SKM-1 treated with dmso at 0.1 percent for 144 hours (cell line): ENCODE measurements at regions not wholly inside any gene's neighbourhood (a gene's known extent, or its start where the extent isn't known, plus 50 kb on each side); places are given as distances from the start of the nearest gene placed in this dataset.
"Not testable (repeated sequence)": the region's sequence is repeated elsewhere in the genome, so short reads cannot be mapped to it uniquely, and the experiment has no call there.

Experiments used
- DNase-seq: peaks from one replicate; lab custom pipeline; 2025; ENCODE audit not compliant: unreplicated experiment; lab: John Stamatoyannopoulos, UW

DNA sequence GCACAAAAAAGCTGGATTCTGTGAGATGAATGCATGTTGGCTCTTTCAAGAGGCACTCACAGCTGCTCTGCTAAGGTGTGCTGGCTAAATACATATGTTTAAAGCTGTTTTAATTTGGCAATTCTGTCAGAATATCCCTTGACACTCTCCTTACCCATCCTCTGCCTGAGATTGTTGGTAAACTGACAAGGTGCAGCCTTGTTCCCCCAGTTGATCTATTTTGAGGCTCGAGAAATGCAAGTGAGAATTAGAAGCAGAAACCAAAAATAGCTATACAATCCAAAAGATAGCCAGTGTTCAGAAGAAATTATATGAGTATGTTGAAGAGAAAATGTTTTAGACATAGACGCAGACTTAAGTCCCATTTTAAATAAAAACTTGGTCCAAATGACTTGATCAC lies 971.7 kb upstream of the GYPC start:
- no peak for DNase-seq

DNA sequence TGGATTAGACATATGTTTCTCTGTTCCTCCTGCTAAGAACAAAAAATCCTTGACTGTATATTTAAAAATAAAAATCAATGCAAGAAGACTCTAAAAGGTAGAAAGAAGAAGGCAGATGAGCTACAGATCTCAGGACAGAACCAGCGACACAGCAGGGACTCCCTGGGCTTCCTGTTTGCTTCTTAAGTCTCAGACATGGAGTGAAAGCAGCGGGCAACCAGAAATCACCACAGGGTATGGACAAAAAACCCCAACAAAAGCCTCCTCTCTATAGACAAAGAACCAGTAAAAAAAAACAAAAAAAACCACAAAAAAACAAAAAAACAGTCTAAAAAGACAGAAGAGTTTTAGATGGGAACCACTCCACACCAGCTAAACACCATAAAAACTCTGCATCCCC lies 971.0 kb upstream of the GYPC start:
- no peak for DNase-seq

DNA sequence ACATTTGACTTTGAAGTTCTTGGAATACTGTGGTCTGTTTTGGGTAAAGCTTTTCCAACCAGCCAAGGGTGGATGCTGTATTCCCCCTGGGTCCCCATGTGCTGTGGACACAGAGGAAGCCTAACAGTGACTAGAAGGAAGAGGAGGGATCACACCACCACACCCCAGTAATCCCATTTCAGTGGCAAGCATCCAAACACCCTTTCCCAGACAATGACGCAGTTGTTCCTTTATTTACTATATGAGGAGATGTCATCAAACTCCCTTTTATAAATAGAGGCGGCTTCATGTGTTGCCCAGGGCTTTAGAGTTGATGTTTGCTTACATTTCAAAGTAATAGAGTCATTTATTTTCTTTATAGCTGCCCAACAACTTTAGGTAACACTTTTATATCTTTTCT lies 959.4 kb upstream of the GYPC start:
- DNase-seq = no peak

DNA sequence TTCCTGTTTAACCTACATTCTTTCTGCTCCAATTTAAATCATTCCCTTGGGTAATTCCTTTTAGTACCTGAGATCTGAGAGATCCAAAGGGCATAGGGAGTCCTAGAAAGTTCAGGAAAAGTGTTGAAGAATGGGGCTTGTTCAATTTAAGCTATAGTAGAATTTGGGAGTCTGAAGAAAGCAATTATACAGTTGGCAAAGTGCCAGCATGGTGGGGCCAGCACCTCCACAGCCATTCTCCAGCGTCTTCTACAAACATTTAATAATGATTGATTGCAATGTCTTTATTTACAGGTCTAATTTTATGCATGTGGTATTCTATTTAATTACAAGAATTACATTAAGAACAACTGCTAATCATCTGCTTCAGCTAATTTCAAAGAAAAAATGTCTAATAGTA lies 957.7 kb upstream of the GYPC start:
- no peak for DNase-seq

DNA sequence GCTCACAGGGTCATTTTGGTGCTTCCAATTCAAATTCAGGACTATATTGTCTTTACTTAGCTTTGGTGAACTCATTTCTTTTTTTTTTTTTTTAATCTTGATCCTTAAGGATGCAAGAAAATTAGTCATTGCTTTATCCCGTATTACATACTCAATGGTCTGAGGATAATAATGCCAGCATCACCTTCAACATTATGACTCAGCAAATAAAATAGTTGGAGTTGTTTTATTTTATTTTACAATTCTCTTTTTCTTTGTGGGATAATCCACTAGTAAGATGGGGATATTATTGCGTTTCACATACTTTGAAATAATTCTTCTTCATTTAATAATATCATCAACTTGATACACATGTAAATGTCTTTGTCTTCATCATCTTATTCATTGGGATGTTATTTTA lies 954.9 kb upstream of the GYPC start:
- no peak for DNase-seq

DNA sequence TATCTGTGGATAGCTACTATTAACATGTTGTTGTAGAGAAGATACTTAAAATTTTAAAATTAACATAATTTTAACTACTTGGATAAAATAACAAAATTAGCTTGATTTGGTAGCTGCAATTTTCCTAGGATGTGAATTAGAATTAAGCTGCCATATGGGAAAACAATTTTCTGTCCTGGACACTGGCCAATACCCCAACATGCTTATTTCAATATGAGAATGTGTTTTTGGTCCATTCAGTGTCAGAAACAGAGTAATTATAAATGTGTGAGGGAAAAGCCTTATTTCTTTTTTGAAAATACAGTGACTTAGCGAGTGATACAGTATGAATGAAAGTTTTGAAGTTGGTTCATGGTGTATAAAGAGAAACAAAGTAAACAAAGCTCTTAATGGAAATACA lies 948.3 kb upstream of the GYPC start:
- no peak for DNase-seq

DNA sequence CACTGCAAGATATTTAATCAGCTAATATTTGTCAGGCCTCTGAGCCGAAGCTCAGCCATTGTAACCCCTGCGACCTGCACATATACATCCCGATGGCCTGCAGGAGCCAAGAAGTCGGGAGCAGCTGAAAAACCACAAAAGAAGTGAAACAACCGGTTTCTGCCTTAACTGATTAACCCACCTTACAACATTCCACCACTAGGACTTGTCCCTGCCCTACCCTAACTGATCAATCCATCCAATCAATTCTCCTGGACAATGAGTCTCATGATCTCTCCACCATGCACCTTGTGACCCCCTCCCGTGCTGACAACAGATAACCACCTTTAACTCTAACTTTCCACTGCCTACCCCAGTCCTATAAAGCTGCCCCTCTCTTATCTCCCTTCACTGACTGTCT lies 945.4 kb upstream of the GYPC start:
- no peak for DNase-seq

DNA sequence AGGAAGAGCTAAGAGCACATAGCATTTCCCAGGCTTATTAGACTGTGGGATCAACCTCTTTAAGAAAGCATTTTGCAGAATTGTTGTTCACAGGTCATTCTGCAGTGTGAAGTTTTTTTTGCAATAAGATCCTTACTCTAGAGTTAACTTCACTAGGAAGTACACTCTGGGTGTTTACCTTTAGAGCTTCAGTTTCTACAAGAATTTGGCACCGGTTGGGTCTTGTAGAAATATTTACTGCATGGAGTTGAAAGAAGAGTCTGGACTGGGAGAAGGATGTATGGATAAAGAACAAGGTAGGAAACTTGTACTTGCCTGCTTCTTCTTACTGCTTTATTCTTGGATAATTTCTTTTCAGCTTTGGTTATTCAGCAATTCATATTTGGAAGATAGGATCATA lies 944.9 kb upstream of the GYPC start:
- no peak for DNase-seq

DNA sequence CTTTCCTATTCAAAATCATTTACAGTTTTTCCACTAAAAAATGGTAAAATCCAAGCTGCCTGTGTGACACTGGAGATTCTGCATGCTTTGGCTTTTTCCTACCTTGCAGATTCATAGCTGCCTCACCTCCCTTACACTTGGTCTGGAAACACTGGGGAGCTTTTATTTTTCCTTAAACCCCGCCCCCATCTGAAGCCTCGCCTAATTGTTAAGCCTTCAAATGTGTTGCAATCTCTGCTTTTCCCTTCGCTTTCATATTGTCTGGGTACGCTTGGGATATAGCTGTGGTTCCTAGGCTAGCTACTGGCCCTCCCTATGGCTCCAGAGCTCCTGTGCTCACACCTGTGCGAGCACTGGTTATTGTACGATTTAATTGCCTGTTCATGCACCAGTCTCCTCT lies 942.4 kb upstream of the GYPC start:
- no peak for DNase-seq

DNA sequence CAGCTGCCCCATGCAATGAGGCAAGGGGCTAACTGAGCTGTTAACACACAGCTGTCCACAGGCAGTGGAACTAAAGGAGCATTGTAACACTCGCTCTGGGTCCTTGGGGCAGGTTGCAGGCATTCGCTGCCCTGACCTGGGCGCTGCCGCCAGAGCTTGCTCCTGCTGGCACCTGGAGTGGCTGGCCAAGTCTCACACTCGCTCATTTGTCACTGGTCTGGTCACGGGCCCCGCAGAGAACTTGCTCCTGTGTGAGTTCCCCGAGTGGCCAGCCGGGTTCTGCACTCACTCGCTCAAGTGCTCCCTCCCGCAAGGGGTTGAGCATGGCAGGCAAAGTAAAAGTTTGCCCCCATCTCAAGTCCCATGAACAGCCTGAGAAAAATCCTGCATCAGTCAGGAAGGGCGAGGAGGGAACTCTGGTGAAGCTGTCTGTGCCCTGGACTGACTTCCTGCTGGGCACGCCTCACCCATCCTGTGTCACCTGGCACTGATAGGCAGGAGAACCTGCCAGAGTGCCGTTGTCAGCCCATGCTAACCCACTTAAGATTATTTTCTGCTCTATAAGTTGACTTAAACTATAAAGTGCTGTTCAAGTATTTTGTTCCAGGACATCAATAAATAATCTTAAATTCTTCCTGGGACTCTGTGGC lies 934.8 kb upstream of the GYPC start:
- no peak for DNase-seq

DNA sequence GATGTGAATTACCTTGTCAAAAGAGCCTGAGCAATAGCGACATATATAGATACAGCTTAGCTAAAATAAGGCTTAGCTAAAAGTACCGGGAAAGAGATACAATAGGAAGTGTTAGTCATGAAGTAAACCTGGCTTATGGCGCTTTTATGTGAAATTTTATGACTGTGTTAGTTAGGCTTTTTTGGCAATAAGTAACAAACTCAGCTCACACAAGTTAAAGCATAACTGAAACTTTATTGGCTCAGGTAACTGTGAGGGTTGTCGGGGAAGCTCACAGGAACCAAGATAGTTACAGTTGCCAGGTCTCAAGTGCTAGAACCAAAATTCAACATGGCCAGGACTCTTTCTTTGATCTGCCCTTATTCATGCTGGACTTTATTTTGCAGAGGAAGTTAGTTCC lies 925.0 kb upstream of the GYPC start:
- no peak for DNase-seq

DNA sequence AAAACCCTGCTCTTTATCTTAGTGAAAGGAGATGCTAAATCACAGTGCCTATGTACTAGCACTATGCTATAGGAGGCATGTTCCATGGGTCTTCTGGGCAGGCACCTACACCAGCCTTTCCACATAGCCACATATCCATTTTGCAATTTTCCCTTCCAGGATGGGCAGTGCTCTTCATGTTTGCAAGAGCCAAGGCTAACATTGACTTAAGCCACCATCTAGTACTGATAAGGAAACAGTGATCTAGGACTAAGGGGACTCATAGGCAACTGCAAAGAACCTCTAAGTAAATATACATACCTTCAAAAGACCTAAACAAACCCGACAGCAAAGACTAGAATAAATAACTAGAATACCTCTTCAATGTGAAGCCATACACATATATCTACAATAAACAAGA lies 919.7 kb upstream of the GYPC start:
- no peak for DNase-seq

DNA sequence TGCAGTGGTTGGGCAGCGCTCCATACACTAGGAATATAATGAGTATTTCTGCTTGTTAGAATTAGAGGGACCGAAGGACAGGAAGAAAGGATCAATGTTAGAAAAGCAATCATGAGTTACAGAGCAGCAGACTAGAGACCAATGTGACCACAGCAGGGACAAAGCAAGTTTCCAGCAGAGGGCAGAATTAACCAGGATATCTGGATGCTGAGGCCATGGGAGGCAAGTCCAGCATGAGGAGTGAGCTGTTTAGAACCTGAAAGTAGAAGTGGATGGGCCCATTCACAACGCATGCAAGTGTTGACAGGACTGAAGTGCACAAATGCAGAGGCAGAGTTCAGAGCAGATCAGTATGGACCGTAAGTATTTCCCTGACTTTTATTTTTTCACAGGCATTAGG lies 910.4 kb upstream of the GYPC start:
- DNase-seq = peak; percentile 10

DNA sequence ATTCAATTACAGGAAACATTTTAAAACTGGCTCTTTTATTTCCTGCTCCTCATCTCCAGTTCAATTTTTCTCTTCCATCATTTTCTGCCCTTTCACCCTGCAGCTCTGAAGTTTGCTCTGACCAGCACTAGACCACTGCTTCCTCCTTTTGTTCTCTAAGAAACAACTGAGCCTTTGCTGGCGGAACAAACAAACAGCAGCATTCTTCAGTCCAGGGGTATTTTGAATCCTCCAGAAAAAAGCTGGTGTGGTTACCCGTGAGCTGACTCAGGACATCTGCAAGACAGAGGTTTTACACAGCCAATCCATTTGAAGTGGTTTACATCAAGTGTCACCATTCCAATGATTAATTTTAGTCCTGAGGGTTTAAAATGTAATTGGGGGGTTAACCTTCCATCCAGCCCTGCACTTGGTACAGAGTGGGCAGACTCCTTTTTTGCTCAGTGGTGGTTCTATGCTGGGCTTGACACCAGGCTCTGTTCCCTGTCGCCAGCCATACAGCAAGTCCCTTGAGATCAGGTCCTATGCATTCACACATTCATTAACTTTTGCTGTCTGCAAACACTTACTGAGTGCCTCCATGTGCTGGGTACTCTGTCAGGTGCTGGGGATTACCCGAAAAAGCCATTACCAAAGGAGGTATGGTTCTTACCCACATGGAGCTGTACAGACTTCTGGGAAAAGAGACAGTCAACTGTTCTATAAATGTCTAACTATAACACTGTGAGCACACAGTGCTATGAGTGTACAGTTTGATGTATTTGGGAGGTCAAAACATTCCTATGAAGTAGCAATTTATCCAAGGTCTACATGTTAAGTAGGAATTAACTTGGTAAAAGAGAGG lies 909.4 kb upstream of the GYPC start:
- no peak for DNase-seq

DNA sequence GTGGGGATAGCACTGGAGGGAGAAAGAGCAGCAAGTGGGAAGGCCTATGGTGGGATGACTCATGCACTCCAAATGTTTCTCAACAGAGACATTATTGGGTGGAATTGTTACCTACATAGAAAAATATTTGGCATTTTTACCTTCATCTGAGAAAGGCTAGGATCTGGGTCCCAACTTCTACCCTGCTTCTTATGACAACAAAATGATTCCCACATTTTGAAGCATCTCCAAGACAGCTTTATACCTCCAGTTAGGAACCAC lies 908.9 kb upstream of the GYPC start:
- DNase-seq = no peak

DNA sequence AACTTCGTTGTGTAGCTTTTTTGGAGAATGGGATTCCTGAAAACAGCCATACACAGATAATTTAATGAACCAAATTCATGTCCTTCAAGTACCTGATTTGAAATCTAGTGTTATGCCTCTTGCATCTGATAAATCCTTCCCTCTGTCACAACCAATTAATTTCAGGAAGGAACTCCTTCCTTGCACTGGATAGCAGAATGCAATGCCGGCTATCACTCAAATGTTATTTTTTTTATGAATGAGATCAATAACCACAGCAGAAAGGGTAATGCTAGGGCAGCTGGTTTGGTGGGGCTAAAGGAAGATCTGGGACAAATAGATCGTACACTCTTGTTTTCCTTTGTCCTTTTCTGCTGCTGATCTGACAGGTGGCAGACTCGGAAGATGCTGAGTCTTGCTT lies 899.5 kb upstream of the GYPC start:
- DNase-seq = no peak

DNA sequence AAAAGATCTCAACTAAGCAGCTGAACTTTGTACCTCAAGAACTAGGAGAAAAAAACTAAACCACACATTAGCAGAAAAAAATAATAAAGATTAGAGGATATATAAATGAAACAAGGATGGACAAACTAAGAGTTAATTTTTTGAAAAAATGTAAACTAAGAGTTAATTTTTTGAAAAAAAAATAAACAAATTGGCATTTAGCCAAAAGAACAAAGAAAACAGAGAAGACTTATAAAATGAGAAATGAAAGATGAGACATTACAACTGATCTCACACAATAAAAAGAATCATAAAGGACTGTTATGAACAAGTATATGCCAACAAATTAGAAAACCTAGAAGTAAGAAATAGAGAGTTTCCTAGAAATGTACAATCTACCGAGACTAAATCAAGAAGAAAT lies 859.2 kb upstream of the GYPC start:
- no peak for DNase-seq

DNA sequence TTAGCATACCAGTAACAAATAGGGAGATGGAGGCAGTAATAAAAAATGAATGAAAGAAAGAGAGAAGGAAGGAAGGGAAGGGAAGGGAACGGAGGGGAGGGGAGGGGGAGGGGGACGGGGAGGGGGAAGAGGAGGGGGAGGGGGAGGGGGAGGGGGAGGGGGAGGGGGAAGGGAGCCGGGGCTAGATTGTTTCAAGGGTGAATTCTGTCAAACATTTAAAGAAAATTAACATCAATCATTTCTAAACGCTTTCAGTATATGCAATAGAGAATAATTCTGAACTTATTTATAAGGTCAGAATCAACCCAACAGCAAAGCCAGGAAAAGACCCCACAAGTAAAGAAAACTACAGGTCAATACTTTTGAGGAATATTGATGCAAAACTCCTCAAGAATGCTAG lies 858.8 kb upstream of the GYPC start:
- no peak for DNase-seq

DNA sequence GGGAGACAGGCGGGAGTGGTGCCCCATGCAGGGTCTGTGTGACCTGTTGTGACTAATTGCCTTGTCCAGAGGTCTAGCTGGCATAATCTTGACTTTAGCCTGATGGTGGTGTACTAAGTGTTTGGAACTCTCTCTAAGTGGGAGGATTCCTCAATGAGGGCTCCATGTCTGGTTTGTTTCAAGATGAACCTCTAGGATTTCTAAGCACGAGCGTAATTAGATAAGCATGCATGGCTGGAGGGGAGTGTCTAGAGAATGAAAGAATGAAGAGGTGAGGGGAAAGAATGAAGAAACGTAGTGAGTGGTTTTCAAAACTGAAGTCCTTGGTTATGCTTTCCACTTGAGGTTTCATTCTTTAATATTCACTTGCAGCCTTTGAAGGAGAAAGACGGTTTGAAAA lies 833.2 kb upstream of the GYPC start:
- no peak for DNase-seq

DNA sequence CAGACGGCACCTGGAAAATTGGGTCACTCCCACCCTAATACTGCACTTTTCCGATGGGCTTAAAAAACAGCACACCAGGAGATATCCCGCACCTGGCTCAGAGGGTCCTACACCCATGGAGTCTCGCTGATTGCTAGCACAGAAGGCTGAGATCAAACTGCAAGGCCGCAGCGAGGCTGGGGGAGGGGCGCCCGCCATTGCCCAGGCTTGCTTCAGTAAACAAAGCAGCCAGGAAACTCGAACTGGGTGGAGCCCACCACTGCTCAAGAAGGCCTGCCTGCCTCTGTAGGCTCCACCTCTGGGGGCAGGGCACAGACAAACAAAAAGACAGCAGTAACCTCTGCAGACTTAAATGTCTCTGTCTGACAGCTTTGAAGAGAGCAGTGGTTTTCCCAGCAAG lies 830.2 kb upstream of the GYPC start:
- DNase-seq = not testable (repeated sequence)

DNA sequence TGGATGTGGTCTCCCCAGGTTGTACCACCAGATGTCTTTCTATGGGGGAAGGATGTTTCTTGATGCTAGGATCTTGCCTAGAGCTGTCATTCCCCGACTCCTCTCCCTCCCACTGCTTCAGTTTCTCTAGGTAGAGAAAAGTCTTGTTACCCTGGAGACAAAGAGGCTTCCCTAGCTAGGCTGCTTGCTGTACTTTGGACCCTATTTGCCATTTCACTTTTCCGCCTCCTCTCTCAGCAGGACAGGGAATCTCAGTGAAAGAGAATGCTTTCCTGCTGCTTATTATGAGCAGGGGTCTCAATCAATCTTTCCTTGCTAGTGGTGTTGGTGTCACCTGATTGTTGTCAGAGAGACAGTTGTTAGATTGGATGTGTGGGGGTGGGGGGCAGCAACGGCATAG lies 818.8 kb upstream of the GYPC start:
- DNase-seq = no peak

DNA sequence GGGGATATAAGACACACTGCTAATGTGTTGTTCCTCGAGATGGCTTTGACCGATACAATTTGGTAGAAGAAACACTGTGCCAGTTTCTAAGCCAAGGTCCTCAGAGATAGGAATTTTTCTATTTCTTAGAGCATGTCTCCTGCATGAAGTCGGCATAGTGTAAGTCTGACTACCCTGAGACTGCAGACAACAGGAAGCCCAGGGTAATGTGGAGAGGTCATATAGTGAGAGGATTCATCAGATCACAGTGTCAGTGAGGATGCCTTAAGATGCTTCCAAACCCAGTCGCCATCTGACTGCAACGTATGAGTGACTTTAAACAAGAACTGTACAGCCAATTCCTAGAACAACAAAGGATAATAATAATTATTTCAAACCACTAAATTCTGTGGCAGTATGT lies 818.3 kb upstream of the GYPC start:
- DNase-seq = no peak

DNA sequence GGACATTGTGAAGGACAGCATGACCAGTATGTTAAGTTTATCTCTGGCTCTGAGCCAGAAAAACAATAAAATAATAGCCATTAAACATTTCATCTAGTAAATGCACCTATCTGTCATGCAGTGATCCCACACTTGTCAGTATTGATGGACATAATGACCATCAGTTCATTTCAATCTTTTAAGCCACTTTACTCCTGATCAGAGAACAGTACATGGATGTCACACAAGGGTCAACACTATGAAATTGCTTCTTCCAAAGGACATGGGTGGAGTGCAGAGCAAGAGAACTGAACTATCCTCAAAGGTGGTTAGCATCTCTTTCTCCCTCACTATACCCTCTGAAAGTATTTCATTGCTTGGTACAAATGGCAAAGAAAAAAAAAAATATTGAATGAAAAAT lies 816.0 kb upstream of the GYPC start:
- no peak for DNase-seq
